ENCODE measurements at regions not wholly inside any gene's neighbourhood (a gene's known extent, or its start where the extent isn't known, plus 50 kb on each side); places are given as distances from the start of the nearest gene placed in this dataset.

DNA sequence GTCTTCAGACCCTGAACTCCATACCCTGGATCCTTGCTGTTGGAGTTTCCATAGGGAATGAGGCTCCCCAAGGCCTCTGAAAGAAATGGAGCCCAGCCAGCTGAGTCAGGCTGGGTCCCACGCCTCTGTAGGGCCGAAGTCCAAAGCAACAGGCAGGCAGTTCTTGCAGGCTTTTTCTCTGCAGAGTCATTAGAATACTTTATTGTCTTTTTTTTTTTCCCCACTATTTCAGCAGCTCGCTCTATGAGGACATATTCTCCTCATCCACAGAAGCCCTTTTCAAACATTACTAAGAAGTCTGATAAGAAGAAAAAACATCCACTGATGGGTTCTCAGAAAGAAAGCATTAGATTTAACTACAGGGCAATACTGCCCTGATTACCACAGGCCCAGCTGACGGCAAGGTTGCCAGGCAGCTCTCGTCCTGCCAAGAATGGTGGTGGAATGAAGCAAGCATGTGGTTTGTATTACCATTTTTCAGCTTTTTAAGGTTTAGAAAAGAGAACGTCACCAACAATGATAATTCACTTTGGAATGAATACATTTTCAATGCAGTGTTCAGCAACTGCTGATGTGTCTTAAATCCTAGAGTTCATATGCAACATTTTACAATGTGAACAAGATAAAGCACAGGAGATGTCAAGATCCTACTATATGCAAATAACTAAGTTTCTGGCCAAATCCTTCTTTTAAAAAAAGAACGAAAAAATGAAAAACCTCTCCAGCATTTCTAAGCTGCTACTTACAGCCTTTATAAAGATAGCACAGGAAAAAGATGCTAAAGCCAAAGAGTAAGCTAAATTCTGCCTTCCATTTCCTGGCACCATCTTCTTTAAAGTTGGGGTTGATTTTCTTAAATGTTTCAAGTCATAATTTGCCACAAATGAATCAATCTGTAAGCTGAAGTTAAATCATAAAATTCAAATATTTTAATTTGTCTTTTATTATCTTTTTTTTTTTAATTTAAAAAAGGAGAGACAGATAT, 223.6 kb upstream of the CITED2 start:
- Histone ChIP-seq H3K27ac (peak overlapping the region; percentile 81 to 94 (median 87)), H3K4me1 (peaks cover 16 to 63% (median 25%) of the 10 kb centered on the region in 3 donors), H3K4me3 (no peak overlapping the region), H3K9me3 (no peaks in the 10 kb centered on the region), H3K36me3 (no peaks in the 10 kb centered on the region), H3K27me3 (no peaks in the 10 kb centered on the region)
- WGBS, 2 donors (ENCODE audit: low coverage in 1 of 2) = 7 to 18% methylated on average over 6 to 7 of the region's 7 CpGs
- ATAC-seq = peak; percentile 85
- no peak for TF ChIP-seq POLR2A (IDR thresholded peaks at IDR 0.05)
- TF ChIP-seq, protein P1, sequence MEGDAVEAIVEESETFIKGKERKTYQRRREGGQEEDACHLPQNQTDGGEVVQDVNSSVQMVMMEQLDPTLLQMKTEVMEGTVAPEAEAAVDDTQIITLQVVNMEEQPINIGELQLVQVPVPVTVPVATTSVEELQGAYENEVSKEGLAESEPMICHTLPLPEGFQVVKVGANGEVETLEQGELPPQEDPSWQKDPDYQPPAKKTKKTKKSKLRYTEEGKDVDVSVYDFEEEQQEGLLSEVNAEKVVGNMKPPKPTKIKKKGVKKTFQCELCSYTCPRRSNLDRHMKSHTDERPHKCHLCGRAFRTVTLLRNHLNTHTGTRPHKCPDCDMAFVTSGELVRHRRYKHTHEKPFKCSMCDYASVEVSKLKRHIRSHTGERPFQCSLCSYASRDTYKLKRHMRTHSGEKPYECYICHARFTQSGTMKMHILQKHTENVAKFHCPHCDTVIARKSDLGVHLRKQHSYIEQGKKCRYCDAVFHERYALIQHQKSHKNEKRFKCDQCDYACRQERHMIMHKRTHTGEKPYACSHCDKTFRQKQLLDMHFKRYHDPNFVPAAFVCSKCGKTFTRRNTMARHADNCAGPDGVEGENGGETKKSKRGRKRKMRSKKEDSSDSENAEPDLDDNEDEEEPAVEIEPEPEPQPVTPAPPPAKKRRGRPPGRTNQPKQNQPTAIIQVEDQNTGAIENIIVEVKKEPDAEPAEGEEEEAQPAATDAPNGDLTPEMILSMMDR (IDR thresholded peaks at IDR 0.05) = no peak
- TF ChIP-seq EP300 (IDR thresholded peaks at IDR 0.05) = no peak
- peak; percentile 76 for TF ChIP-seq POLR2AphosphoS5 (IDR thresholded peaks at IDR 0.05)

- no peaks in the 10 kb centered on the region for H3K27me3 ChIP-seq
- 54 to 63% methylated on average over 1 of the region's 1 CpG for WGBS, 2 donors (ENCODE audit: low coverage in 1 of 2)
- peak overlapping the region; percentile 81 to 94 (median 87) for H3K27ac ChIP-seq
- H3K36me3 ChIP-seq = no peaks in the 10 kb centered on the region
- ATAC-seq = peak; percentile 16
- peaks cover 22 to 71% (median 28%) of the 10 kb centered on the region in 3 donors for H3K4me1 ChIP-seq
- TF ChIP-seq, protein P1 (IDR thresholded peaks at IDR 0.05) = no peak
- TF ChIP-seq EP300 (IDR thresholded peaks at IDR 0.05) = no peak
- TF ChIP-seq POLR2AphosphoS5 (IDR thresholded peaks at IDR 0.05) = no peak
- TF ChIP-seq POLR2A (IDR thresholded peaks at IDR 0.05) = no peak
- no peak overlapping the region for H3K4me3 ChIP-seq
- H3K9me3 ChIP-seq = no peaks in the 10 kb centered on the region
Measured at GRCh38 chr6:139597087-139597763, 222.8 kb upstream of the CITED2 start.

DNA sequence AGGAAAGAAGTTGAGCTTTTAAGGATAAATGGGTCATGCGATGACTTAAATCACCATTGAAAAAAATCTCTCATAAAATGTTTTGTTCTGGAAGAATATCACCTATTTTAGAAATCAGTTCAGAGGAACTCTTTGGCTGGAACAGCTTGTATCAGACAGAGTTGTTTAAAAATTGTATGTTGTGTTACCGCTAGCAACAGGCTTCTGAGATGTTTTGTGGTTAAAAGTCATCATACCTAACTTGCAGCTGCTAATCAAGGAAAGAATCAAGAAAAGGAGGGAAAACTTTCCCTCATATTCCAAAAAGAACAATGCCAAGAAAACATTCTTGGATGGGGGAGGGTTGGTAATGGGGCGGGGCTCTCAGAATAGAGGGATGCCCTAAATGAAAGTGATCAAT, 220.7 kb upstream of the CITED2 start:
- no peaks in the 10 kb centered on the region for H3K9me3 ChIP-seq
- WGBS, 2 donors (ENCODE audit: low coverage in 1 of 2) = 43 to 63% methylated on average over 3 of the region's 3 CpGs
- ATAC-seq = no peak
- H3K27ac ChIP-seq = peak overlapping the region; percentile 81 to 94 (median 87)
- no peaks in the 10 kb centered on the region for H3K36me3 ChIP-seq
- H3K27me3 ChIP-seq = no peaks in the 10 kb centered on the region
- no peak overlapping the region for H3K4me3 ChIP-seq
- TF ChIP-seq POLR2A (IDR thresholded peaks at IDR 0.05) (no peak), EP300 (IDR thresholded peaks at IDR 0.05) (no peak), POLR2AphosphoS5 (IDR thresholded peaks at IDR 0.05) (peak; percentile 9)
- TF ChIP-seq, protein P1 (IDR thresholded peaks at IDR 0.05) = no peak
- H3K4me1 ChIP-seq = peaks cover 33 to 91% (median 45%) of the 10 kb centered on the region in 3 donors

- 88 to 93% methylated on average over 5 to 8 of the region's 8 CpGs for WGBS, 2 donors (ENCODE audit: low coverage in 1 of 2)
- no peak for TF ChIP-seq POLR2A (IDR thresholded peaks at IDR 0.05)
- TF ChIP-seq, protein P1 (IDR thresholded peaks at IDR 0.05) = no peak
- no peak for TF ChIP-seq EP300 (IDR thresholded peaks at IDR 0.05)
- no peak for TF ChIP-seq POLR2AphosphoS5 (IDR thresholded peaks at IDR 0.05)
- Histone ChIP-seq H3K27me3 (no peaks in the 10 kb centered on the region), H3K9me3 (no peaks in the 10 kb centered on the region), H3K27ac (peak overlapping the region; percentile 81 to 94 (median 87)), H3K36me3 (no peaks in the 10 kb centered on the region), H3K4me1 (peaks cover 33 to 99% (median 49%) of the 10 kb centered on the region in 3 donors), H3K4me3 (no peak overlapping the region)
- ATAC-seq = no peak
Measured at GRCh38 chr6:139594333-139594965, 220.0 kb upstream of the CITED2 start.
